Islet of Langerhans (tissue), 1 donor: ENCODE measurements at regions not wholly inside any gene's neighbourhood (a gene's known extent, or its start where the extent isn't known, plus 50 kb on each side); places are given as distances from the start of the nearest gene placed in this dataset.
"Not testable (repeated sequence)": the region's sequence is repeated elsewhere in the genome, so short reads cannot be mapped to it uniquely, and the experiment has no call there.

Source experiments
- FAIRE-seq: peaks from one replicate; lab custom pipeline; 2011; peaks lifted over from hg19 to GRCh38; lab: Jason Lieb, UNC

DNA sequence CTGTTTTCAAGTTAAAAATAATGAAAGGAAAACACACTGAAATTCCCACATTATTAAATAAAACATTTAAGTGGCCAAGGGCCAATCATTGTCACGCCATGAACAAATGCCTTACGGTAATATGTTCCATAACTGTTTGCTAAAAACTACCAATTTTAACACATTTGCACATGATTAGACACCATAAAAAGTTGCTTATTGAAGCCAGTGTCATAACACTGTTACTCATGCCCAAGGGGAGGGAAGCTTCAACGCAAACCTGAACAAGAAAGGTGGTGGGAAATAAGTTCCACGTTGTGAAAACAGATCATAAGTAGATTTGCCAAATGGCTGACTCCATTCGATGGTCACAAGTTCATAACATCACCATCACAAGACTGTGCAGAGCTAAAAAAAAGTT is 739.3 kb upstream of the FAM241A start:
- no peak for FAIRE-seq

GRCh38 chr4:111410571-111410970 is 734.7 kb upstream of the FAM241A start:
- no peak for FAIRE-seq

- FAIRE-seq, result no peak
Observed at GRCh38 chr4:111417521-111417920, 727.7 kb upstream of the FAM241A start.

DNA sequence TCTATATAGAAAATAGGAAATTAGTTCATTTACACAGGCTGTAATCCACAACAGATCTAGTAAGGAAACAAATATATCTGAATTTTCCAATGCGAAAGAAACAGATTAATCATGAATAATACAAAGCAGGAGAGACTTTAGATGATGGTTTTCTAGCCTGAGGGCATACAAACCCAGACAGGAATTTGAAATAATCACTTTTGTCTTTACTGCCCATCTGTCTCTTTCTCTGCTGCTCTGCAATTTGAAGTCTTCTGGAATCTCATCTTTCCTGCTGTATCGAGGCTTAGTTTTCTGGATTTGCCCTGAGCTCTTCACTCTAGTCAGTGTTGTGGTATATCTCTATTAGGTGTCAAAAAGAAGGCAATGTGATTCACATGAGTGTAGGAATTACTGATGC is 711.8 kb upstream of the FAM241A start:
- FAIRE-seq, result no peak

DNA sequence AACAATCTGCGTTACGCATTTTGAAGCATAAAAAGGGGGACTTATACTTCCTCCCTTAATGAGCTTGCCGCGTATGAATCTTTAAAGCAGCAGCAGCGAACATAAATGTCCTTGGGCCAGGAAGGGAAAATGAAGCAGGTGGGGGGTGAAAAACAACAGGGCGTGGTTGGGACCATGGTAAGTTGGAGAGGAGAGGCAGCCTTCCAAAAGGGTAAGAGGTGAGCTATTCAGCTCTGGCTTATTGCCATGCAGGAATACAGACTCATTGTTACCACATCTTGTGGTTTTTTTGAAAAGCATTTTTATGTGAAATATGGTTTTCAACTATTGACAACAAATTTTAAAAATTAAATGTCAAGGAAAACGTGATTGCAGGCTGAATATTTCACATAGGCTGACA is 710.7 kb upstream of the FAM241A start:
- FAIRE-seq, result no peak

DNA sequence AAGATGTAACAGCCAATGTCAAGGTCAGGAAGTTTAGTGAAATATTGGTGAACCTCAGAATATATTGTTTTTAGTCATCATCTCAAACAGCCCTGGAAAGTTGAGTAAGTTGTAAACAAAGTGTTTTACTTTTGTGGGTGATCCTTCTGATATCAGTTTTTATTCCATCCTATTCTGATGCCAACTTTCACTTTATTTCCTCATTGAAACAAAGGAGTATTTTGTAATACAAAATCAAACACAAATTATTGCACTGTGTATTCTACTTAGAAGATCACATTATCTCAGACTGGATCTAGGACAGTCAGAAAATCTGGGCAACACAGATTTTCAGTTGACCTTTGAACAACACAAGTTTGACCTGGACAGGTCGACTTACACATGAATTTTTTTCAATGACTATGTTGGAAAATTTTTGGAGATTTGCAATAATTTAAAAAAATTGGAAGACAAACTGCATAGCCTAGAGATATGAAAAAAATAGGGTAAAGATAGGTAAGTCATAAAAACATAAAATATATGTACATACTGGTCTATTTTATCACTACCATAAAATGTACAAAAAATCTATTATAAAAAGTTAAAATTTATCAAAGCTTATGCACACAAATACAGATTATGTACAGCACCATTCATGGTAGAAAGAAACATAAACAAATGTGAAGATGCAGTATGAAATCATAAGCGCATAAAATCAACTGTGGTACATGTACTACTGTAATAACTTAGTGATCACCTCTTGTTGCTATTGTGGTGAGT is 709.1 kb upstream of the FAM241A start:
- no peak for FAIRE-seq

DNA sequence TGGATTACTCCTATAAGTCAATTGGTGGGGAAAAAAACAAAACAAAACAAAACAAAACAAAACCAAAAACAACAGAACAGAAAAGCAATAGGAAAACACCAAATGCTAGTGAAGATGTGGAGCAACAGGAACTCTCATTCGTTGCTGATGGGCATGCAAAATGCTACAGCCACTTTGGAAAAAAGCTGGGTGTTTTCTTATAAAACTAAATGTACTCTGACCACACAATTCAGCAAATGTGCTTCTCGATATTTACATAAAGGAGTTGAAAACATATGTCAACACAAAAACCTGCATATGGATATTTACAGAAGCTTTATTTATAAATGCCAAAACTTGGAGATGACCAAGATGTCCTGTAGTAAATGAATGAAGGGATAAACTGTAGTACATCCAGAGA is 703.6 kb upstream of the FAM241A start:
- FAIRE-seq, result no peak

GRCh38 chr4:111444836-111445235 is 700.4 kb upstream of the FAM241A start:
- FAIRE-seq, result not testable (repeated sequence)

- no peak for FAIRE-seq
Observed at GRCh38 chr4:111449657-111450056, 695.6 kb upstream of the FAM241A start.

DNA sequence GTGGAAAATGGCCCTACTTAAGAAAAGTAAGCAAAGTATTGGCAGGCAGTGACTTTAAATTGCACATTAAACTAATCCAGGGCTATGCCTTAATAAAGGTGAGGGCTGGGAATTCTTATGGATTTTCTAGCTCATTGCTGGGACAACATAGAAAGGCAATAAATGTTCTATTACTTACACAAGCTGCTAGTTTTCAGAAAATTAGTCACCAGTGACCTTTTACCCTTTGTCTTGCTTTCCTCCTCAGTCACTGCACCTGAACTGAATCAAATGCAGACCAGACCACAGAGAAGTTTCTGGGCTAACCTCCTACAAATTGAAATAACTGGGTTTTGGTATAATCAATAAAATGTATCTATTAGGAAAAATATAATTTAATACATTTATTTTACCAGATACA is 694.4 kb upstream of the FAM241A start:
- FAIRE-seq, result no peak

DNA sequence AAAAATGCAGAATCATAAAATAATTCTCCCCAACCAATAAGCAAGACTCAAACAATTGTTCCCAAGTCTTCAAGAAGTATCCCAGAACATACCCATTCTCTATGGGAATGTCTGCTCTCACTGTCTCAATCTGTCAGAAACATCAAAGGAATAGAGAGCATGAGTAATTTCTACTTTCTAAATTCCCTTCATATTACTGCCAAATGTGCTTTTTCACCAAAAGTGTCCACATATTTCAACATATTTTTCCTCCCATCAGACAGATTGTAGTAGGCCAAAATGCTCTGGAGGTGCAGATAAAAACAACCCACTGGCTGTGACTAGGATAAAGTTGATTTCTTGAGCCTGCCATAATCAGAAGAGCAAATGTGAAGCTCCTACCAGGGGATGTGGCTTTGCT is 692.0 kb upstream of the FAM241A start:
- FAIRE-seq, result no peak

GRCh38 chr4:111454961-111455360 is 690.3 kb upstream of the FAM241A start:
- FAIRE-seq, result no peak

GRCh38 chr4:111464251-111465045 is 680.8 kb upstream of the FAM241A start:
- FAIRE-seq, result no peak

DNA sequence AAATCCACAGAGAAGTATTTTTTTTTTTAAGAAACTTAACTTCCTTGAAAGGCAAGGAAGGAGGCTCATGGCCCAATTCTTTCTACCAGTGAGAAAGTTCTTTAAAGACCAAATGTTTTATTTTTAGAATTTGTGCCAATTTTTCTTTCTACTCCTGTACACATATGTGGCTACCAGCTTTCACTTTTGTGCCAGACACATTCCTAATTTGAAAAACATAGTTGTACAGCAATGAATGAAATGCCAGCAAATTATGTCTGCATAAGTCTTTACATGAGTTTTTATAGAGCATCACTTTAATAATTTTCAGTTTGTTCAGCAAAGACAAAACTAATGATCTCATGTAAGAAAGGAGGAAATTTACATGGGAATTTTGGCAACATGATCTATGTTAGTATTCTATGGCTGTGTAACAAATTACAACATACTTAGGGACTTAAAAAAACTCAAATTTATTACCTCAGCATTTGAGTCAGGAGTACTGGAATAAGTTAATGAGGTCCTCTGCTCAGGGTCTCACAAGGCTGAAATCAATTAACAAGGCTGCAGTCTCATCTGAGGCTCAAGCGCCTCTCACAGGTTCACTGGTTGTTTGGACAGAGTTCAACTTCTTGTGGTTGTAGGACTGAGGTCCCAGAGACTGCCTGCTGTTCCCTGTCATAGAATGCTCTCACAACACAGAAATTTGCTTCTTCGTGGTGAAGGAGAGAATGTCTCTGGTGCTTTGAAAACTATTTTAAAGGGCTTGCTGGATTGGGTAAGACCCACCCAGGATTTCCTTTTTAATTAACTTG is 678.2 kb upstream of the FAM241A start:
- no peak for FAIRE-seq

DNA sequence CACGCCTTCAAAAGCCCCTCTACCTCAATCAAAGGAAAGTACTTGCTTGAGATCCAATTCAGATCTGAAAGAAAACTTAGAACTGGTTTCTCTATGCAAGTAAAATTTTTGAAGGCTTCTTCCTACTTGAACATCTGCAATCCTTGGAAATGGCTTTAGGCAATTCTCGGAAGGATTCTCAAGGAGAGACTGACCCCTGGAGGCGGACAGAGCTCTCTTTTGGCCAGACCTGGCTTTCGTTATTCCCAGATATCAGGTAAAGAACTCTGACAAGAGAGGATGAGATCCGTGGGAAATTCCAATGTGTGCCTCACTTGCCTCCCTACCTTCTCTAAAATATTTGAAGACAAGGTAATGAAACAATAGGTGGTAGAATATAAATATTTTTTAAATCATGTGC is 670.3 kb upstream of the FAM241A start:
- no peak for FAIRE-seq

- no peak for FAIRE-seq
Observed at GRCh38 chr4:111475666-111476065, 669.6 kb upstream of the FAM241A start.

DNA sequence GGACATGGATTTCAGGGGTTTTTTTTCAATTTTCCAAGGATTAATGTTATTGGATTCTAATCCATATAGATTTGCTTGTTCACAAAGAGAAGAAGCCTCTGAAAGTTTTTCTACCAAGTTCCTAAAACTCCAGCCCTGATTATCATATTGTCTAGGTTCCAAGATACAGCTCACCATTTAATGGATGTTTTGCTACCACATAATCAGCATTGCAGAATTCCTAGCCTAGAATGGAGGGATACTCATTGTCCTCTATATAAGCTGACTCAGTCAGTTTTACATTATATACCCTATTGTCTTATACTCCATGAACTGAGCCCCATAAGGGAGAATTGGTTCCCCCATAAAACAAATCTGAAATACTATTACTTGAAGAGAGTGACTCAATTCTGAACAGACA is 664.7 kb upstream of the FAM241A start:
- FAIRE-seq, result no peak

- FAIRE-seq, result no peak
Observed at GRCh38 chr4:111483375-111484169, 661.7 kb upstream of the FAM241A start.

DNA sequence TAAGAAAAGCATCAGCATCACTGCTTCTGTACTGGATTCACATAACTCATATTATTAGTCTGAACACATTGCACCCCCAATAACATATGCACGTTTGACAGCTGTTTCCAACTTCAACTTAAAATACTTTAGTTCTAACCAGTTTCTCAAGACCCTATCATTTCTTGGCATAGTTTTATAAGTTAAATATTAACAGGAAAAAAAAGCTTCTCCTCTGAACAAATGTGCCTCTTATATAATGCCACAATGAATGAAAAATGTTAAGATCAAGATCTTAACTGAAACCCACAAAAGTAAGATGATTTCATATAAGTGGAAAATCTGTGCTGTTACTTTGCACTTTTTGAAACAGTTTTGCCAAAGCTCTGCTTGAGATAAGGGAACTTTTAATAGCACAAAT is 652.8 kb upstream of the FAM241A start:
- no peak for FAIRE-seq

- FAIRE-seq, result no peak
Observed at GRCh38 chr4:111494471-111494870, 650.8 kb upstream of the FAM241A start.

- FAIRE-seq, result no peak
Observed at GRCh38 chr4:111494971-111495370, 650.3 kb upstream of the FAM241A start.

DNA sequence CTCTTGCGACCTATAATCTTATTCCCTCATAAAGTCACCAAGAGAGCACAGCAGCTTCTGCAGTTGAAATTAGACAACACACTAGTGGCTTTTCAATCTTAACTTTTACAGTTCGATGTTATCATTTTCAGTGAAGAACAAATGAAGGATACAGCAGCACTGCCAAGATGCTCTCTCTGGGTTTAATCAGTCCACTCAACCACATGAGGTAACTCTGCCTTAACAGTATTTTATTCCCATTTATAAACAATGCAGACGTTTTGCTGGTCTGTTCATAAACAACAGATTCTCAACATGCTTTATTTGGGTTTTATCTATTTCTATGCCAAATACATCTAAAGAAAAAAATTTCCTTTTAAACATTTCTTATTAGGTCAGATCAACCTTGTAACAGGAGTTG is 646.0 kb upstream of the FAM241A start:
- no peak for FAIRE-seq
